ENCODE measurements at regions not wholly inside any gene's neighbourhood (a gene's known extent, or its start where the extent isn't known, plus 50 kb on each side); places are given as distances from the start of the nearest gene placed in this dataset.

DNA sequence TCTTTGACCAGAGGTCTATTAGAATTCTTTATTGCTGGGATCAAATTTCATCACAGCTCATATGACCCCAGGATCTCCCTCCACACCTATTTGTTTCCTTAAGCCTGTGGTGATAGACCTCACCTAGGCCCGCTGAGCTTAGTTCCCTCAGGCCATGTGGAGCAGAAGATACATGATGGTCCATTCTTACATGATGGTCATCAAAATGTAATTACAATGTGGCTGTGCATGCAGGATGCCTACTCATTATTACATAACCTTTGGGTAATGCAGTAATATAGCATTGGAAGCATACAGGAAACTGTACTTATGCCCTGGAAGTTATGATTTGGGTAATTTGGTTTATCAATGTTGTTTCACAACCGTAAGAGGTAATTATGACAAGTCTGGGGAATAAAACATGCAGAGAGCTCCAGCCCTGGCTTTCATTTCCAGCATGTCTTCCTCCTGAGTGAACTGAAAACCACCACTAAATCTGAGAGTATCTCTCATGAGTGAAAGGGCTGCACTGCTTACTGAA lies 67.0 kb upstream of the AGA start:
- no peak overlapping the region for H3K4me3 Mint-ChIP-seq (ENCODE audit: unreplicated experiment)
- peaks cover 13% of the 10 kb centered on the region for H3K4me1 Mint-ChIP-seq (ENCODE audit: unreplicated experiment)
- H3K36me3 Mint-ChIP-seq (ENCODE audit: low read depth, unreplicated experiment), result no peaks in the 10 kb centered on the region
- no peak overlapping the region for H3K27ac Mint-ChIP-seq (ENCODE audit: unreplicated experiment)
- H3K27me3 Mint-ChIP-seq (ENCODE audit: unreplicated experiment), result no peaks in the 10 kb centered on the region
- no peak for DNase-seq (ENCODE audit: low spot score)
- H3K9me3 Mint-ChIP-seq (ENCODE audit: unreplicated experiment), result no peaks in the 10 kb centered on the region
- TF ChIP-seq CTCF (IDR thresholded peaks at IDR 0.05; ENCODE audit: unreplicated experiment), result no peak

DNA sequence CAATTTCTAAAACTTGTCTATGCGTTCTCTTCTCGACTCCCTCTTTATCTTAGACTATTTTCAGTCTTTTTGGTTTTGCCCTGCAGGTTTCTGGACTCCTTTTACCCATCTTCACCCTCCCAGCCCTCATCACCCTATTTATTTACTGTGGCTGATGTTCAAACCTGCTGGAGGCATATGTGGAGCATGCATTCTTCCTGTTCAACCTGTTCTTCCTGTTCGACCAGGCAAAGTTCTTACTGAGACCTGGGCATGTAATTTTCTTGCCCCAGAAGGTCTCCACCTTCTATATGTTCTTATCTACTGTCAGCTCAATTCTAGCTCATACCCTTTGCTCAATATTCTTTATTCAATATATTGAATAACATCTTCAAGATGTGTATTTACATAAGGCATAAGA lies 69.4 kb upstream of the AGA start:
- peaks cover 5% of the 10 kb centered on the region for H3K4me1 Mint-ChIP-seq (ENCODE audit: unreplicated experiment)
- no peaks in the 10 kb centered on the region for H3K36me3 Mint-ChIP-seq (ENCODE audit: low read depth, unreplicated experiment)
- H3K4me3 Mint-ChIP-seq (ENCODE audit: unreplicated experiment), result no peak overlapping the region
- no peak for TF ChIP-seq CTCF (IDR thresholded peaks at IDR 0.05; ENCODE audit: unreplicated experiment)
- H3K9me3 Mint-ChIP-seq (ENCODE audit: unreplicated experiment), result no peaks in the 10 kb centered on the region
- DNase-seq (ENCODE audit: low spot score), result no peak
- no peak overlapping the region for H3K27ac Mint-ChIP-seq (ENCODE audit: unreplicated experiment)
- no peaks in the 10 kb centered on the region for H3K27me3 Mint-ChIP-seq (ENCODE audit: unreplicated experiment)

DNA sequence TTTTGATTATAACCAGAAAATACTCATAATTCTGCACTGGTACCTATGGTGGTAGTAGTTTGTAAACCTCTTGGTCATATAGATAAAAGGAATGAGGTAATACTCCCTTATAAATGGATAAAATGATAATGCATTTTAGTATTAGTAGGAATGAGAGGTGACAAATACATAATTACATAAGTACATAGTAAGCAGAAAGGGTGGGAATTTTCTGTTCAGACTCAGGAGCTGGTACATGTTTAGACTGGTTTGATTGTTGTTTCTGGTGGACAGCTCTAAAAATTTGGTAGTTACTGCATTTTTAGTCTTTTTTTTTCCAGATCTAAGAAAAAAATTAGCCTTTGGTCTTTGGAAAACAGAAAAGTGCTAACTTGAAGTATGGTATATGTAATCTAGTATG lies 70.4 kb upstream of the AGA start:
- Mint-ChIP-seq H3K36me3 (ENCODE audit: low read depth, unreplicated experiment) (no peaks in the 10 kb centered on the region), H3K4me1 (ENCODE audit: unreplicated experiment) (peaks cover 5% of the 10 kb centered on the region), H3K9me3 (ENCODE audit: unreplicated experiment) (no peaks in the 10 kb centered on the region), H3K27ac (ENCODE audit: unreplicated experiment) (no peak overlapping the region), H3K27me3 (ENCODE audit: unreplicated experiment) (no peaks in the 10 kb centered on the region), H3K4me3 (ENCODE audit: unreplicated experiment) (no peak overlapping the region)
- no peak for DNase-seq (ENCODE audit: low spot score)
- no peak for TF ChIP-seq CTCF (IDR thresholded peaks at IDR 0.05; ENCODE audit: unreplicated experiment)

DNA sequence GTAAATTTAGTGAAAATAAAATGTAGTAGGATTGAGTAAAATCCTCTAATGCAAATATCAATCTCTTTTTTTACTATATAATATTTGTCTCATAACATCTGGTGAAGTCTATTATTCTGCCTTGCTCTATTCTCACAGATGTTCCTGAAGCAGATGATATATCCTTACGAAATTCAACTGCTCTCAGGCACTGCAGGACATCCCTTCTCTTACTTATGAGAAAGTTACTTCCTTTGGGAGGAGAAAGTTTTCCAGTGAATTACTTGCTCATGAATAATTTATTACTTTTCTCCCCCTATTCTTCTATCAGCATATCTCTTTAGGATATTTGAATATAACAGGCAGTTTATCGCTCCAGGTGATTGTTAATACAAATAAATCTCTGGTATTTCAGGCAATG lies 75.6 kb upstream of the AGA start:
- Mint-ChIP-seq H3K9me3 (ENCODE audit: unreplicated experiment) (no peaks in the 10 kb centered on the region), H3K4me3 (ENCODE audit: unreplicated experiment) (no peak overlapping the region), H3K27me3 (ENCODE audit: unreplicated experiment) (peaks cover 2% of the 10 kb centered on the region), H3K27ac (ENCODE audit: unreplicated experiment) (no peak overlapping the region), H3K4me1 (ENCODE audit: unreplicated experiment) (no peaks in the 10 kb centered on the region), H3K36me3 (ENCODE audit: low read depth, unreplicated experiment) (no peaks in the 10 kb centered on the region)
- DNase-seq (ENCODE audit: low spot score), result no peak
- TF ChIP-seq CTCF (IDR thresholded peaks at IDR 0.05; ENCODE audit: unreplicated experiment), result no peak

DNA sequence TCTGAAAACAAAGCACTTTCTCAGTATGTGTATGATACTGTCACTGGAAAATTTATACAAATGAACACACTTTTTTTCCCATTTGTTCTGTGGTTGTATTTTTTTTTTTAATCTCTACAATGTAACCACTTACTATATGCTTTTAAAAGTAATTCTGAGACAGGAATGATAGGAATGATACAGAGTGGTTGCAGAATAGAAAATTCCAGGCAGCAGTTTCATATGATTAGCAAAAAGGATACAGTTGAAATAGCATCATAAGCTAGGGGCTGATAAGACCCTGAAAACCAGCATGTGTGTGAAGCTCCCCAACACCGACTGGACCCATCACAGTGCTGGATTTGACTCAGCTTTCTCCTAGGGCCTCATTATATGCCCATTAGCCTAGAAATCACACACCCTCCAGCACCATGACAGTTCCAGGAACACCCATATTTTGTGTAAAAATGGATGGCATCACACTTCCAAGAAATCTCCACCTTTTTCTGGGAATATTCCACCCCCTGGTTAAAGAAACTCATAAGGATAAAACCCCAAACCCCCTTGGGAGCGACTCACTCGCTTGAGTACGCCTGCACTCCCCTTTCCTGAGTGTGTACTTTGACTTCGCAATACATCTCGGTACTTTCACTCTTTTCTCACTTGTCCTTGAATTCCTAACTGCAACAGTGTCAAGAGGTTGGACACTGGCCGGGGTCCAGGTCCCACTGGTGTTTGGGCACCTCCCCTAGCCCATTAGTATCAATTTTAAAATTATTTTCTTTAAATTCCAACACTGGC lies 77.4 kb upstream of the AGA start:
- no peak for DNase-seq (ENCODE audit: low spot score)
- Mint-ChIP-seq H3K36me3 (ENCODE audit: low read depth, unreplicated experiment) (peaks cover 4% of the 10 kb centered on the region), H3K27me3 (ENCODE audit: unreplicated experiment) (peaks cover 6% of the 10 kb centered on the region)

More for the DNA sequence above, 77.4 kb upstream of the AGA start:
- no peak for TF ChIP-seq CTCF (IDR thresholded peaks at IDR 0.05; ENCODE audit: unreplicated experiment)
- no peak overlapping the region for H3K4me3 Mint-ChIP-seq (ENCODE audit: unreplicated experiment)
- no peaks in the 10 kb centered on the region for H3K9me3 Mint-ChIP-seq (ENCODE audit: unreplicated experiment)
- H3K4me1 Mint-ChIP-seq (ENCODE audit: unreplicated experiment), result no peaks in the 10 kb centered on the region
- no peak overlapping the region for H3K27ac Mint-ChIP-seq (ENCODE audit: unreplicated experiment)

Data from endothelial cell (in vitro differentiated cells).